ENCODE measurements at regions not wholly inside any gene's neighbourhood (a gene's known extent, or its start where the extent isn't known, plus 50 kb on each side); places are given as distances from the start of the nearest gene placed in this dataset.

DNA sequence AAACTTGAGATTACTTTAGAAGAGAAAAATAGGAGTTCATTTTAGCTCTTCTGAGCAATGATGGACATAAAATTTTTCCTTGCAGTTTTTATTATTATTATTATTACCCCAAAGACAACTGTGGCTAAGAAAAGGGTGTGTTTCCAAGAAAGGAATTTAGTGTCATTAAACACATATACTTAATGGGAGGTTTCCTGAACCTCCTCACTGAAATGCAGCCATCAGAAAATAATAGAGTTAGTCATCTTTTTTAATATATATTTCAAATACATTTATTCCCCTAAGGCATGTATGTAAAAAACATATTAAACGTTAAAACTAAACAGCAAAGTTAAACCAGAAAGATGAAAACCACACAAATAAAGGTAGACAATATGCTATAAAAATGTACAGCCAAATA, 66.8 kb downstream of the CRPPA start:
- H3K79me2 ChIP-seq (ENCODE audit: insufficient read depth, low read length): no peaks in the 10 kb centered on the region
- H3K36me3 ChIP-seq (ENCODE audit: insufficient read depth, low read length): no peaks in the 10 kb centered on the region; the same call in 1 of the 2 replicates
- H3K27me3 ChIP-seq (ENCODE audit: insufficient read depth, low read length, poor library complexity, severe bottlenecking): no peaks in the 10 kb centered on the region
- TF ChIP-seq, protein P1, sequence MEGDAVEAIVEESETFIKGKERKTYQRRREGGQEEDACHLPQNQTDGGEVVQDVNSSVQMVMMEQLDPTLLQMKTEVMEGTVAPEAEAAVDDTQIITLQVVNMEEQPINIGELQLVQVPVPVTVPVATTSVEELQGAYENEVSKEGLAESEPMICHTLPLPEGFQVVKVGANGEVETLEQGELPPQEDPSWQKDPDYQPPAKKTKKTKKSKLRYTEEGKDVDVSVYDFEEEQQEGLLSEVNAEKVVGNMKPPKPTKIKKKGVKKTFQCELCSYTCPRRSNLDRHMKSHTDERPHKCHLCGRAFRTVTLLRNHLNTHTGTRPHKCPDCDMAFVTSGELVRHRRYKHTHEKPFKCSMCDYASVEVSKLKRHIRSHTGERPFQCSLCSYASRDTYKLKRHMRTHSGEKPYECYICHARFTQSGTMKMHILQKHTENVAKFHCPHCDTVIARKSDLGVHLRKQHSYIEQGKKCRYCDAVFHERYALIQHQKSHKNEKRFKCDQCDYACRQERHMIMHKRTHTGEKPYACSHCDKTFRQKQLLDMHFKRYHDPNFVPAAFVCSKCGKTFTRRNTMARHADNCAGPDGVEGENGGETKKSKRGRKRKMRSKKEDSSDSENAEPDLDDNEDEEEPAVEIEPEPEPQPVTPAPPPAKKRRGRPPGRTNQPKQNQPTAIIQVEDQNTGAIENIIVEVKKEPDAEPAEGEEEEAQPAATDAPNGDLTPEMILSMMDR (conservative IDR thresholded peaks at IDR 0.05; ENCODE audit: low read length): no peak
- no peak for TF ChIP-seq EZH2phosphoT487 (IDR thresholded peaks at IDR 0.05; ENCODE audit: borderline replicate concordance)
- peaks cover 31% of the 10 kb centered on the region for H3K4me1 ChIP-seq (ENCODE audit: insufficient read depth, low read length, poor library complexity, severe bottlenecking)
- H3K4me2 ChIP-seq (ENCODE audit: low read depth, low read length, poor library complexity, severe bottlenecking): no peak overlapping the region
- no peak overlapping the region for H3K4me3 ChIP-seq (ENCODE audit: low read length, poor library complexity, severe bottlenecking)
- peaks cover 16% of the 10 kb centered on the region for H3K9me3 ChIP-seq (ENCODE audit: insufficient read depth, low read depth, low read length)
- no peak overlapping the region for H3K9ac ChIP-seq (ENCODE audit: low read depth, low read length, poor library complexity, severe bottlenecking)
- no peaks in the 10 kb centered on the region for H3K9me2 ChIP-seq (replicated peaks; ENCODE audit: low read depth, low read length)
- no peaks in the 10 kb centered on the region for H3F3A ChIP-seq (ENCODE audit: low read depth)
- no peak overlapping the region for H2AFZ ChIP-seq (ENCODE audit: low read length)
- H4K20me1 ChIP-seq (ENCODE audit: insufficient read depth, low read length, poor library complexity, severe bottlenecking): no peaks in the 10 kb centered on the region

DNA sequence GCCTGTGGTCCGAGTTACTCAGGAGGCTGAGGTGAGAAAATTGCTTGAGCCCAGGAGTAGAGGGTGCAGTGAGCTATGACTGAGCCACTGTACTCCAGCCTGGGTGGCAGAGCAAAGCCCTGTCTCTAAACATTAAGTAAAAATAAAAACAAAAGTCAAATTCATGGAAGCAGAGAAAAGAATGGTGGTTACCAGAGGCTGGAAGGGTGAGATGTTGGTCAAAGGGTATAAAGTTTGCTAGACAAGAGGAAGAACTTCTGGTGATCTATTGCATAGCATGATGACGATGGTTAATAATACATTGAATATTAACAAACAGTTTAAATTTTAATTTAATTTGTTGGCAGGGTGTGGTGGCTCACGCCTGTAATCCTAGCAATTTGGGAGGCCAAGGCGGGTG, 68.1 kb downstream of the CRPPA start:
- Histone ChIP-seq H3K9me2 (replicated peaks; ENCODE audit: low read depth, low read length) (no peaks in the 10 kb centered on the region), H3K9me3 (ENCODE audit: insufficient read depth, low read depth, low read length) (peaks cover 25% of the 10 kb centered on the region), H3K27me3 (ENCODE audit: insufficient read depth, low read length, poor library complexity, severe bottlenecking) (no peaks in the 10 kb centered on the region), H4K20me1 (ENCODE audit: insufficient read depth, low read length, poor library complexity, severe bottlenecking) (no peaks in the 10 kb centered on the region), H3K4me3 (ENCODE audit: low read length, poor library complexity, severe bottlenecking) (no peak overlapping the region), H3K4me2 (ENCODE audit: low read depth, low read length, poor library complexity, severe bottlenecking) (no peak overlapping the region), H3K36me3 (ENCODE audit: insufficient read depth, low read length) (no peaks in the 10 kb centered on the region; the same call in 1 of the 2 replicates), H3K4me1 (ENCODE audit: insufficient read depth, low read length, poor library complexity, severe bottlenecking) (peaks cover 34% of the 10 kb centered on the region), H3F3A (ENCODE audit: low read depth) (no peaks in the 10 kb centered on the region), H3K79me2 (ENCODE audit: insufficient read depth, low read length) (no peaks in the 10 kb centered on the region), H3K9ac (ENCODE audit: low read depth, low read length, poor library complexity, severe bottlenecking) (no peak overlapping the region), H2AFZ (ENCODE audit: low read length) (no peak overlapping the region)
- TF ChIP-seq, protein P1 (conservative IDR thresholded peaks at IDR 0.05; ENCODE audit: low read length): no peak
- no peak for TF ChIP-seq EZH2phosphoT487 (IDR thresholded peaks at IDR 0.05; ENCODE audit: borderline replicate concordance)

DNA sequence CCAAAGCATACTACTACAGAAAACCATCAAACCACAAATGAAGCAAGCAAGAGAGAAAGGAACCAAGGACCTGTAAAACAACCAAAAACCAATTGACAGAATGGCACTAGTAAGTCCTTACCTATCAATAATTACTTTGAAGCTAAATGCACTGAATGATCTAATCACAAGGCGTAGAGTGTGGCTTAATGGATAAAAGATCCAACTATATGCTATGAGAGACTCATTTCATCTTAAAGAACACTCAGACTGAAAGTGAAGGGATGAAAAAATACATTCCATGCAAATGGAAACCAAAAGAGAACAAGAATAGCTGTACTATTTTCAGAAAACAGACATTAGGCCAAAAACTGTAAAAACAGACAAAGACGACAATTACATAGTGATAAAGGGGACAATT, 70.7 kb downstream of the CRPPA start:
- H3K4me1 ChIP-seq (ENCODE audit: insufficient read depth, low read length, poor library complexity, severe bottlenecking): peaks cover 46% of the 10 kb centered on the region
- H3K36me3 ChIP-seq (ENCODE audit: insufficient read depth, low read length): no peaks in the 10 kb centered on the region; the same call in 1 of the 2 replicates
- TF ChIP-seq, protein P1 (conservative IDR thresholded peaks at IDR 0.05; ENCODE audit: low read length): no peak
- no peak for TF ChIP-seq EZH2phosphoT487 (IDR thresholded peaks at IDR 0.05; ENCODE audit: borderline replicate concordance)
- H2AFZ ChIP-seq (ENCODE audit: low read length): no peak overlapping the region
- peaks cover 25% of the 10 kb centered on the region for H3K9me3 ChIP-seq (ENCODE audit: insufficient read depth, low read depth, low read length)
- no peak overlapping the region for H3K4me2 ChIP-seq (ENCODE audit: low read depth, low read length, poor library complexity, severe bottlenecking)
- peaks cover 13% of the 10 kb centered on the region for H3F3A ChIP-seq (ENCODE audit: low read depth)
- H3K27me3 ChIP-seq (ENCODE audit: insufficient read depth, low read length, poor library complexity, severe bottlenecking): no peaks in the 10 kb centered on the region
- H3K79me2 ChIP-seq (ENCODE audit: insufficient read depth, low read length): no peaks in the 10 kb centered on the region
- no peak overlapping the region for H3K4me3 ChIP-seq (ENCODE audit: low read length, poor library complexity, severe bottlenecking)
- H3K9me2 ChIP-seq (replicated peaks; ENCODE audit: low read depth, low read length): no peaks in the 10 kb centered on the region
- H3K9ac ChIP-seq (ENCODE audit: low read depth, low read length, poor library complexity, severe bottlenecking): no peak overlapping the region
- no peaks in the 10 kb centered on the region for H4K20me1 ChIP-seq (ENCODE audit: insufficient read depth, low read length, poor library complexity, severe bottlenecking)
